CMK (cell line): ENCODE measurements at regions not wholly inside any gene's neighbourhood (a gene's known extent, or its start where the extent isn't known, plus 50 kb on each side); places are given as distances from the start of the nearest gene placed in this dataset.

Source experiments
- DNase-seq: peaks from one replicate; pipeline ENCODE4 v3.0.0-alpha.2; 2010; ENCODE audit warnings: low read depth

DNA sequence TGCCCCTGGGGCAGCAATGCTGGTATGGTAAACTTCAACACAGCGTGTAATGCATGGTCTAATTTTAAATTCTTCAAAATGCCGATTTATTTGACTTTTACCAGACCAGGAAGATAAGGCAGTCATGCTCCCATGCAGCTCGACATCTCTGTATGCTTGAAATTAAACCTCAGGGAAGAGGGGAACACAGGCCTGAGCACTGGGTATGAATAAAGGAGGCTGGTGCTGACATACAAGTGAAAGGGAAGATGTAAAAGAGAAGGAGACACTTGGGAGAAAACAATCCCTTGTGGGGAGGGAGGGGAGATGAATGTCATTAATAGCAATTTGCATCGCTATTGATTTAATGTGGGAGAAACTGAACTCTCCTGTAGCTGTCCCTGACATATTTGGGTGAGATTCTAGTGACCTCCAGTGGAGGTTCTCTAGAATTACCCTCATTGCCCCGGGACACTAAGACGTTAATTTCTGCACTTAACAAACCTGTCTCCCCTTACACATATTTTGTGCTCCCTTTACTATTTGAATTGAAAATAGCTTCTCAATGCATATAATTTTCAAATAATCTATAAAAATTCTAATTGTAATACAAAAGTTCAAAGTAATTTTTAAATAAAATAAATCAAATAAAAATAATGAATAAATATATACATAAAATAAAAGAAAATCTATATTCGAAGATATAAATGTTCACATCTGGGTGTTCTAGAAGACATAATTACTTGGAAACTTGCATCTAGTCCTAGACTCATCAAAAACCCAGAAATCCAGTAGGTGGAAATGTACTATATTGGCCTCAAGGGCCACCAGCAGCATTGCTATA is 283.1 kb downstream of the LMX1A start:
- no peak for DNase-seq

DNA sequence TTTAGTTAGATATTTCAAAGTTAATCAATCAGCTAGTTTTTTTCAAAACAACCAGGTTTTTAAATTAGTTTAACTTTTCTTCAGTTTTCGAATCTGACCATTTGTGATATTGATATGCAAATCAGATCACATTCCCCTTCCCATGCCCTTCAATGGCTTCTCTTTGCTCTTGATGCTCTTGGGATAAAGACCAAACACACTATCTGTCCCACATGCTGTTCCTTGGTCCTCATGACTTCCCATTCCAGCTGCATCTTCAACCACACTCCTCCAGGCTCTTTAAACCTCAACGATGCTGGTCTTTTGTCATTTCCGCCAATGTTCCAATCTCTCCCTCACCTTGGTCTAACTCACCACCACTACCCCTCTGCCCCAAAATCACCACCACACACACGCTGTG is 285.8 kb downstream of the LMX1A start:
- no peak for DNase-seq

DNA sequence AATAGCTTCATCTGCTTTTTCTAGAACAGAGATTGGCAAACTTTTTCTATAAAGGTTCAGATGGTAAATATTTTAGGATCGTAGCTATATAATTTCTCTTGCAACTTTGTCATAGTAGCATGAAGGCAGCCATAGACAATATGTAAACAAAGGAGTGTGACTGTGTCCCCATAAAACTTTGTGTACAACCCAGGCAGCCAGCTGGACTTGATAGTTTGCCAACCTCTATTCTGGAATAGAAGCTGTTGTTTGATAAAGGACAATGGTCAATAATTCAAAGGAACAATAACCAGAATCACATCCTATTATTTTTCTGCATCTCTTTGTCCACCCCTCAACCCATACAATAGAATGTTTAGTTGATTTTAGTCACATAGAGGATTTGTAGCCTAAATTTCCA is 286.7 kb downstream of the LMX1A start:
- DNase-seq: no peak

DNA sequence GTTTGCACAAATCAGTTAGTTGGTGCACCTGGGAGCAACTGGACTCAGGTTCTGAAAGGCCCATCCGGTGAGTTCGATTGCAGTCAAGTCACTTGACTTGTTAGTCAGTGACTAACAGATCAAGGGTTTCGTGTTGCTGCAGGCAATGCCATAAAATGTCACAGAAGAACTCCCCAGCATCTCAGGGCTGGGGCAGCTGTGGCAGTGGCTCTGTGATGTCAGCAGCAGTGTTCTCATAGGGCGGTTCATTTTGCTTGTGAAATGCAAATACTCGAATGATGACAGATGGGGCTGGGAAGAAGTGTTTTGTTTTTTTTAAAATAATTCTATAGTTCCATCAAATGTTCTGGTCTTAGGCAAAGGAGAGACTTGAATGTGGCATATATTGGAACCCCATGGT is 287.8 kb downstream of the LMX1A start:
- no peak for DNase-seq

DNA sequence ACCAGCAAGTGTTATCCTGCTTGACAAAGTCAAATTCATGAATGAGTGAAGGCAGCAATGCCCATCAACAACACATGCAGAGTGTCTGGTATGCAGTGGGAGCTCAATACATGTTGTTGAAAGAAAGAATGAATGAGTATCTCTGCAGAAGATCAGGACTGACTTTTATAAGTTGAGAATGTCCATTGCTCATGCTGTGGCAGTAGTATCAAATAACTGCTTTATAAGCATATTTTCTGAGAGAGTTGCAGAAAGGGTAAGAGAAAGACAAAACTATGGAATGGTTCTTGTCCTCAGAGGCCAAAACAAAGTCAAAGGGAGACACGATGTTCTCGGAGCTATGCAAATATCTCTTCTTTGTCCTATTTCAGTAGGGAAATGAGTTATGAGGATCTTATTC is 288.7 kb downstream of the LMX1A start:
- no peak for DNase-seq

DNA sequence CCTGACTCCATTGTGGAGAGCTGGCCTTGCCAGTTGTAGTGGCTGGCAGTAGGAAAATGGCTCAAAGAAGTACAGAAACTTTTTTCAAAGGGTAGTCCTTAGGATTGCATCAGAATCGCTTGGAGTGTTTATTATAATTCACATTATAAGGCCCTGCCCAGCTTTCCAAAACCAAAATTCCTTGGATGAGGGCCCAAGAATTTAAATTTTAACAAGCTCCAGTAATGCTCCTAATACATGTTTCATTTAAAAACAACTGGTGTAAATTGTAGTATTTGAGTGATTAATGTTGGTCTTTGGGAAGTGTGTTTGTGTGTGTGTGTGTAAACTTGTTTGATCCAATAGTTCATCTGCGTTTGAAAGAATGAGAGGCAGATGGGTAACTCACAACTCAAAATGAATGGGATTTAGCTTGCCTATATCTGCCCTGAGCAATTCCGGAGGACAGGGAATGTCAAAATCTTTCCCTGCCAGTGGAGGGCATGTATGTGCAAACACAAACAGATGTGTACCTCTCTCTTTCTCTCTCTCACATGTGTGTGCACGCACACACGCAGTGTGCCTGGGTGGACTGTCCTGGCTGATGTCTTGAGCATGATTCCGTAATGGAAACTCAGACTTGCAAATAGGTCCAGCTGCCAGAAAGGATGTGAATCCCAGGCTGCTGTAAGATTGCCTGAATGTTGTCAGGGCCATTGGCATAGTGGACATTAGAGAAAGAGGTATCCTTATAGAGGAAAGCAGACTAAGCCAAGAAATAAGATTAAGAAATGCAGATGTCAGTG is 293.1 kb downstream of the LMX1A start:
- DNase-seq: no peak

DNA sequence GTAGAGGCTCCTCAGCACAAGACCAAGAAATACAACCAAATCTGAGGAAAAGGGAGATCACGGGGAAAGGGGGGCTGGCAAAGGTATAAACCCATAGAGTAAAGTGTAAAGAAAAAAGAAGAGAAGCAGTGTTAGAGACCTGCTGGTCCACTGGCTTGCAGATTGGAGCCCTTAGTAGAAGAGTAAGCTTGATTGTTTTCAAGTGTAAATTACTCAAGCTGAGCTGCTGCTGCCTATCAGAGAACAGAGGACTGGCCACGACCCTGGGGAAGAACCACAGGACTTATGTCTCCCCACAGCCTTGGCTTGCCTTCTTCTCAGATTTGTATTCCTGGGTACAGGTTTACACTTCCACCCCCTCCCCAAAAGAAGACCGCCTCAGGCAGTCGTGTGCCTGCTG is 294.2 kb downstream of the LMX1A start:
- DNase-seq: no peak

DNA sequence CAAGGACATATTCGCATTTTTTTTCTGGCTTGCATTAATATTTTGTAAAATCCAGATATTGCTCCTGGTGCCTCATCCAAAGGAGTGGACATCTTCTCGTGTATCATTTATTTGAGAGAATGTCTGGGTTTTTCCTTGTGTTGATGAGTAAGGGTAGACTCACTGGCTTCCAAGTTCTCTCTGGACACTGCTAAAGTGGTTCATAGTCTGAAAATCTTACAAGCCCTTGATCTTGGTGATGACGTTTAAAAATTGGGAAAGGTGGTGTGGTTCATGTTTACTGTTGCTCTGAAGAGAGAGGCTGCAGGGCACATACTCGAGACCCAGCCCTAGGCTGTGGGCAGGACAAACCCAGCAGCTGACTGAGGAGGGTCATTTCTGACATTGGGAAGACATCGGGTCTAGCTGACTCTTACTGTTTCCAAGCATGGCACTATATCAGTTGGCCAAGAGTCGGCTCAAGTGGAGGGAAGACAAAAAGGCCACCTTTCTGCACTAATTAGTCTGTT is 296.2 kb downstream of the LMX1A start:
- no peak for DNase-seq

DNA sequence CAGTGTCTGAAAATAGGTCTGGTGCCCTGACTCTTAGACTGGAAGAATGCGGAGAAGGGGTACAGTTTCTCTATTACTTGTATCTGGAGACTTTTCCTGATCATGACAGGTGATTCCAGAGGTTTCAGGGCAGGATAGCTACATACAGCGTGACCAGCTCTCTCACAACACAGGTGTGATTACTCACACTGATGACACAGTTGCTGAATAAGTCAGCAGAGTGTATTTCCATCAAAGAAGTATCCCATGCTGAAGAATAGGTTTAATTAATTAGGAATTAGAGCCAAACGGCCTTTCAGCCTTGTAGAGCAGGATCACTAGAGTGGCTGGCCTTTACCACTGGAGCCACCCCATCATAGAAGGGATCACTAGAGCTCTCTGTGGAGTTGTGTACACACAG is 298.6 kb downstream of the LMX1A start:
- no peak for DNase-seq

DNA sequence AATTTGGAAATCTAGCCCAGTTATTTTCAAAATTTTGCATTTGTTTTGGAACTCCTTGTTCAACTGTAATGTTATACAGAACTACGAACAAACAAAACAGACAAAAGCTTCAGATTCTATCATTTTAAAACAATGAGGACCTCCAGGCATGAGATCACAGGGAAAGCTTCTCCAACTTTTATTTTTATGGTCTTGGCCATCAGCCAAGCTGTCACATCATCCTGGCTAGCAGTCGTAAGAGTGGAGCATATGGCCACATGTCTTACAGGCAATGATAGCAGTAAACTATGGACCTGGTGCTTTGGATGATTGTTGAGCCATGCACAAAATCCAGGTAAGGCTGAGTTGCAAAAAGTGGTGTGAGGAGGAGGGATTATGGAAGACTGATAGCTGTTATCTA is 299.6 kb downstream of the LMX1A start:
- no peak for DNase-seq

DNA sequence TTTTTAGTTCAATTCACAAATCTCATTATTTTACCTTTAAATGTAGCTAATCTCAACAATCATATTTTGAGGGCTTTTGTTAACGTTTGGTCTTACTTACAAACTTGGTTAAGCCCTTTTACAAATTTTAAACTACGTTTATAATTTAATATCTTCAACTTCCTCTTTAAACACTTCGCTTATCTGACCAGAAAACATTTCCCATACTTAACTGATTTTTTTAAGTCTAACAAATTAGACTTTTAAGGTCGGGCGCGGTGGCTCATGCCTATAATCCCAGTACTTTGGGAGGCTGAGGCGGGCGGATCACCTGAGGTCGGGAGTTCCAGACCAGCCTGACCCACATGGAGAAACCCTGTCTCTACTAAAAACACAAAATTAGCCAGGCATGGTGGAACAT is 300.9 kb downstream of the LMX1A start:
- no peak for DNase-seq

DNA sequence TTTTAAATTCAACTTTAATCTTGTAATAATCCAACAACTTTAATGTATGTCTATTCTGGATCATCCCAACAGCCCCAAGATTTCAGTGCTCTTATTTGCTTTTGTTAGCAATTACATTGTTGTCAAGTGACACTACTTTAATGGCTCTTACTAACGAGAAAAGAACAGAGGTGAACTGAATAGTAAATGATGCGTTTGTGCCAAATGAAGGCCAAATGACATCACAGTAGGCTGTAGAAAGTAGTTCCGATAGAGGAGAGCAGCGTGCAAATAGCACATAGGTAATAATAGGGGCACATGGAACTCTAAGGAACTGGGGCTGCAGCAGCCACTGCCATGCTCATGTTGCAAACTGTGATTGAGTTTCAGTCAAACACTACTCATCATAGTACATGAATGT is 301.9 kb downstream of the LMX1A start:
- DNase-seq: no peak

DNA sequence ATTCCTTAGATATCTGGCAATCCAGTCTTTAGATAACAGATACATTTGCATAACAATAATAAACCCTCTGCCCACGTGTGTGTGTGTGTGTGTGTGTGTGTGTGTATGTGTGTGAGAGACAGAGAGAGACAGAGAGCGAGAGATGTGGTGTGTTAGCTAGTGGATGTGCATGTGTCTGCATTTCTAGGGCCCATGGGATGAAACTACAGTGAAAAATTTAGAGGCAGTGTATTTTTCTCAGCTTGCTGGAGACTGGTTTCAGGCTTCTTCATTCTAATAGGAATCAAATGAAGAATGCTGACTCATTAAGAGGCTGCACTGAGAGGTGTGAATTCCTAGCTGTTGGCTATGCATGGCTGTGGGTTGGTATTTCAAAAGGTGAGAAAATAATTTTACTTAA is 303.2 kb downstream of the LMX1A start:
- DNase-seq: no peak

DNA sequence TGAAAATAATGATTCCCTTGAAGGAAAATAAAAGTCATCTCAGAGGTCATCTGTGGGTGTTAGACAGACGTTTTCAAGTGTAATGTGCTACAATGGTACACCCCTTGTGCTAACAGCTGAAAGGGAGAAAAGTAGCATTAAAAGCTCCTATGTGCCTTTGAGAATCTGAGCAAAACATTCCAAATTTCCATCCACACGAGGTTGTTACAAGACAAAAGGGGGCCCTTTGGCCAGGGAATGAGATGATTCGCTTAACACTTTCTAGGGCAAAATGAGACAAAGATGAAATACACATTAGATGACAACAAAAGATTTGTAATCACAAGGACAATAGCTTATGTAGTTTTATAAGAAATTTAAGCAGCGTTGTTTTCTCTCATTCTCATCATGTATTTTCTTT is 303.6 kb downstream of the LMX1A start:
- DNase-seq: no peak

DNA sequence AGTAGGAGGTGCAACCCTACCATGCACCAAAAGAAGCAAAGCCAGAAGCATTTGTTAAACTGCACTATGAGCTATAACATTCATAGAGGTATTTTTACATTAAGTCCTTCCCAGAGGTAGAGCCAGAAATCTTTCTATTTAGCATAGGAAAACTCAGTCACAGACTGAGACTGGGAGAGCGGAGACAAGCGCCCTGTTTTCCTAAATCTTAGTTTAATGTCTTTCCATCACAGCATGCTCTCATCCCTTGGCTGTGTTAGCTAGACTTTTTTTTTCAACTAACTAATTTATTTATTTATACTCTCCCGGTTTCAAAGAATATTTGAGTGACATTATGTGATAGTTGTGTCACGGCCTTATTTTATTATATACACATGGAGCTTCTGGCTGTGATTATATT is 304.1 kb downstream of the LMX1A start:
- DNase-seq: no peak

DNA sequence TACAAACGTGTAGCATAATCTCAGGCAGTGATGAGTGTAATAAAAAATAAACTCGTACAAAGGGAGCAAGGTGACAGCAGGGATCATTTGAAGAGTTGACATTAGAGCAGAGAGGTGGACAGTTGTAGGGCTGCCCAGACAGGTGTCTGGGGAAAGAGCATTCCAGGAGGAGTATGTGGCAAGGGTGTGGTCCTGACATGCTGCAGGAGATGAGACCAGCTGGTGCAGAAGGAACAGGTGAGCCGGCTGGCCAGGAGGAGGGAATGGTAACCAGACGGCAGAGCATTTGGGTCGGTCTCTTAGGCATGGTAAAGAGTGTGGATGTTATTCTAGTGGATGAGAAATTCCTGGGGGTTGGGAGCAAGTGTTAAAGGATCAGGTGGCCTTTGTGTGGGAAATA is 306.3 kb downstream of the LMX1A start:
- no peak for DNase-seq

DNA sequence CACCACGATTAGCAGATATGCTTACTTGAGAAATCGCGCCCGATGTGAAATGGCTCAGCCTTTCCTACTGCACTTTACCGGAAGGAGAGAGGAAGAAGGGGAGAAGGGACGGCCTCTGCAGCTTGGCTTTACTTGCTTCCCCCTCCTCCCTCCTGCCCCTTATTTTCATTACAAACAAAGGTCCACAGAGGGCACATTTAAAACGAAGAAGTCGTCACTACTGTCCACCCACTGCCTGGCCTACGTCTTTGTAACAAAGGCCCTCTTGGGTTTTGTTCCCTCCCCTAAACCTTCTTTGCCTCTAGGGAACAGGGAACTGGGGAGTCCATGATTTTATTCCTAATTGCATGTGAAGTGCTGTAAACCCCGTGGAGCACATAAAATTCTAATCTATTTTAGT is 308.5 kb downstream of the LMX1A start:
- DNase-seq: no peak

DNA sequence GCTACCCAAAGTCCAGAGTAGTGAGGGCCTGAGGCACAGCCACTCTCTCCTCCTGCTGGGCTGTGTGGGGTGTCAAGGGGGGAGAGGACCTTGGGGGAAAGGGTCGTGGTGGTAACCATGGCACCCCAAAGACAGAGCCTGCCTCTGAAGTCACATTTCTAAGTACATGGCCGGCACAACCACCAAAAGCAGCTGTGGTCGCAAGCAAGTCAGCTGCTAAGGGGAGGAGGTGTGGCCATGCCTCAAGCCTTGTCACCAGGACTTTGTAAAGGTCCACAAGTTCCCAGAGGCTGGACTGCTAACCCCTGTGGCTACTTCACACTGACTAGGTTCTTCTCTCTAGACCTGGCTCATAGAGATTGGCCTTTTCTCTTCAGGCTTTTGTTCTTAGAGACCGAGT is 310.6 kb downstream of the LMX1A start:
- no peak for DNase-seq

DNA sequence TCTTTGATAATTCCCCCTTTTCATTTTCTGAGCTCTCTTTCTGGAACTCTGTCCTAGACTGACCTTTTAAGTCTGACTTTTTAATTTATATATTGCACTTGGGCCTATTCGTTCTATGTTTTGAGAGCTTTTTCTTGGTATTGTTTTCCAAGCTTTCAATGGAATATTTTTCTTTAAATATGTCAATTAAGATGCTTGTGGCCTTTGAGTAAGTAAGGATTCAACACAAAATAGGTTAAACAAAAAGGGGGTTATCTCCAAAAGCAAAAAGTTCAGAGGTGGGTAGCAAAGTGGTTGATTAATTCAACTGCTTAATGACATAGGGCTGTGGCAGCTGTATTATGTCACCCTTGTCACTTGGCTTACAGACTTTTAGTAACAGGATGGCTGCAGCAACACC is 315.9 kb downstream of the LMX1A start:
- DNase-seq: no peak

DNA sequence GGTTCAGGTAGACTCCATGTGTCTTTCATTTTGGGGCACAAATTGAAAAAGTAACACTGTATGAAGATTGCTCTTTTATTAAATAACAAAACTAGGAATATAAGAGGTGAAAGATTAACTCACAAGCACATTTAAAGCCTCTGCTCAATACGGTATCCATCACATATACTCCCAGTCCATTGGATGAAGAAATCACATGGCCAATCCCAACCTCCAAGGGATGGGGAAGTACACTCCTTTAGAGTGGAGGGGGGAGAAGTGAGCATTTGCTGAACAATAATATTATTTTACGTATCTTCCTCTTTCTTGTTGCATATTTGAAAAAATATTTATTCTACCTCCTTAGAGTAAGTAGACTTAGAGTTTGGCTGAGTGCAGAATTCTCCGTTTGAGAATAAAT is 316.5 kb downstream of the LMX1A start:
- no peak for DNase-seq

DNA sequence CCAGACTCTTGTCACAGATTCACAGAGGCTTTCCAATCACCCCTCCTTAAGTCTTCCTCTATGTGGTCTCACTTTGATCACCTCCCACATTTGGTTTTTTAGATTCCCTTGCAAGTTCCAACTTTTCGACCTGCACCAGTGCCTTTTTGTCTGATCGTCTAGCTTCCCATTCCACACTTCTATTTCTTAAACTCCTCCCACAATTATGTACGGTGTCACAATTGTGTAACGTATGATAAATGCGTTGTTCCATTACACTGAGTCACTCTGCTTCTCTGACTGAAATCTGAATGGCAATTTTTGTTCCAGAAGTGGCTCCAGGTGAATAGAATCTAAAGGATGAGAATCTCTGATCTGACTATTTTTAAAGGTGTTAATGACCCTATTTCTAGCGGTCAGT is 320.1 kb downstream of the LMX1A start:
- no peak for DNase-seq

DNA sequence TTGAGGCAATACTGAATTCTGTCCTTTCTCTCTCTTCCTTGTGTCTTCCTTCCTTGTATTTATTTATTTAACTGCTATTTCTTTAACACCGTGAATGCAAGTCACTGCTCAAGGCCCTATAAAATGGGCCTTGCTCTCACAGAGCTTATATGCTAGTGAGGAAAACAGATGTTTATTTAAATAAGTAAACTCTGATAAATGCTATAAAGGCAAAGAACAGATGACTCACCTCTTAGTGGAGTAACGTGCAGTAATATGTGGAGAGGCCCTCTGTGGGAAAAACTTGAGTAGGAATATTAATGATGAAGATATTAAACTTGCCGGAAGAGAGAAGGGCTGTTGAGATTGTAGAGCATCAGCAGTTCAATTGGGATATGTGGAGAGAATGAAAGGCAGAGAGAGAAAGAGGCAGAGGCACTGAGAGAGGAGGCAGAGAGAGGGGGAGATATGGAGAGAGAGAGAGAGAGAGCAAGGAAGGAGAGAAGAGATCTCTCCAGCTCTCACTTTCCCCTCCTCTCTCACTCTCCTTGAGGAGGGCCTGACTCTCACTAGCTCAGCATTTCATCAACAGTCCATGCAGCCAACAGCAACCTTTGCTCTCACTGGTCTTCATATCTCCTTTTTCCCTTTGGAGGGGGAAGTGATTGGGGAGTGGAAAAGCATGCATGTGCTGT is 322.2 kb downstream of the LMX1A start:
- no peak for DNase-seq

DNA sequence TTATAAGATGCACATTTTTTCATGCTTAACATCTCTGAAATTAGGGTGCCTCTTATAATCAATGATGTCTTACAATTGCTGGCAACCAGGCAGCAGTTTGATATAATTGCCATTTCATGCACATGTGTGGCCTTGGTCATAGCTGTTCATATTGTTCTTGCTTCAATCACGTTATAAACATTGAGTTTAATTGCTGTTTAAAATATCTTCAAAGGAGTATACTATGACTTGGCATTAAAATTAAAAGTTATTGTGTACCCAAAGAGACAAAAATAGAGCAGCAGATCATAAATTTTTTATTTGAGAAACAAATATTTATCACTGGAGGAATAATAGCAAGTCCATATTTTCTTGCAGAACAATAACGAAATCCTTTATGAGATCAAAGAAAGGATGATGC is 325.5 kb downstream of the LMX1A start:
- no peak for DNase-seq
